ENCODE measurements at regions not wholly inside any gene's neighbourhood (a gene's known extent, or its start where the extent isn't known, plus 50 kb on each side); places are given as distances from the start of the nearest gene placed in this dataset.
A peak's percentile ranks its signal among the peaks of the same experiment; 100 is the strongest.
"Not testable (repeated sequence)": the region's sequence is repeated elsewhere in the genome, so short reads cannot be mapped to it uniquely, and the experiment has no call there.

DNA sequence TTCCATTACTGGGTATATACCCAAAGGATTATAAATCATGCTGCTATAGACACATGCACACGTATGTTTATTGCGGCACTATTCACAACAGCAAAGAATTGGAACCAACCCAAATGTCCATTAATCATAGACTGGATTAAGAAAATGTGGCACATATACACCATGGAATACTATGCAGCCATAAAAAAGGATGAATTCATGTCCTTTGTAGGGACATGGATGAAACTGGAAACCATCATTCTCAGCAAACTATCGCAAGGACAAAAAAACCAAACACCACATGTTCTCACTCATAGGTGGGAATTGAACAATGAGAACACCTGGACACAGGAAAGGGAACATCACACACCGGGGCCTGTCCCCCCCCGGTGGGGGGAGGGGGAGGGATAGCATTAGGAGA lies 363.7 kb upstream of the FMR1 start:
- H3K27ac ChIP-seq (ENCODE audit: low read depth, low read length); H3K9me3 ChIP-seq (ENCODE audit: low read length); H3K4me3 ChIP-seq (ENCODE audit: low read length); H3K4me3 Mint-ChIP-seq; DNase-seq; H3K36me3 Mint-ChIP-seq; H3K4me1 Mint-ChIP-seq; CTCF ChIA-PET; H3K27me3 ChIP-seq (ENCODE audit: insufficient read depth, low read length, poor library complexity, severe bottlenecking); H3K9me3 Mint-ChIP-seq; H3K4me1 ChIP-seq (ENCODE audit: insufficient read depth, low read length); H3K27ac Mint-ChIP-seq; H3K36me3 ChIP-seq (ENCODE audit: insufficient read depth, low read length); H3K27me3 Mint-ChIP-seq; POLR2A ChIA-PET: not testable (repeated sequence)

GRCh38 chrX:147550217-147550616 lies 361.5 kb upstream of the FMR1 start:
- Mint-ChIP-seq H3K9me3 (peaks cover 0 to 3% (median 0%) of the 10 kb centered on the region in 5 donors), H3K4me3 (no peak overlapping the region), H3K4me1 (no peaks in the 10 kb centered on the region), H3K27ac (no peak overlapping the region), H3K27me3 (no peaks in the 10 kb centered on the region), H3K36me3 (no peaks in the 10 kb centered on the region)
- CTCF ChIA-PET = no interaction called here
- no peak overlapping the region for H3K27ac ChIP-seq (ENCODE audit: low read depth, low read length)
- DNase-seq = no peak
- POLR2A ChIA-PET = no interaction called here
- H3K9me3 ChIP-seq (ENCODE audit: low read length) = no peaks in the 10 kb centered on the region
- no peaks in the 10 kb centered on the region for H3K4me1 ChIP-seq (ENCODE audit: insufficient read depth, low read length)
- no peaks in the 10 kb centered on the region for H3K27me3 ChIP-seq (ENCODE audit: insufficient read depth, low read length, poor library complexity, severe bottlenecking)
- no peak overlapping the region for H3K4me3 ChIP-seq (ENCODE audit: low read length)
- no peaks in the 10 kb centered on the region for H3K36me3 ChIP-seq (ENCODE audit: insufficient read depth, low read length)

DNA sequence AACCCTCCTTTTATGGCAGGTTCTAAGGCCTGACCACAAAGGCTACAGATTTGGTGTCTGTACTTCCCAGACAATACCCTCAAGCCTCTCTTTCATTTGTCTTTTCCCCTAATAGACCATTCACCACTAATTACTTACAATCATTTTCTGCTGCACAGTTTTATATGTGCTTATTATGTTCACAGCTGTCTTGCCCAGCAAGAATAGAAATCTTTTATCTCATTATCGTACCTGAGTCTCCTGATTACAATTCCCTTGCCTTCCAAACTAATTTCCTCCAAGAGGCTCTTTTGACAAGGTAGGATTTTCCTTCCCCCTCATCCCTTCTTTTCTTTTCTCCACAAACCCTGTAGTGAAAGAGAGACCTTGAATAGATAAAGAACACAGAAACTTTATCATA lies 352.5 kb upstream of the FMR1 start:
- POLR2A ChIA-PET = no interaction called here
- Mint-ChIP-seq H3K36me3 (no peaks in the 10 kb centered on the region), H3K4me3 (no peak overlapping the region), H3K4me1 (no peaks in the 10 kb centered on the region), H3K27me3 (no peaks in the 10 kb centered on the region), H3K9me3 (no peaks in the 10 kb centered on the region), H3K27ac (no peak overlapping the region)
- Histone ChIP-seq H3K9me3 (ENCODE audit: low read length) (no peaks in the 10 kb centered on the region), H3K27ac (ENCODE audit: low read depth, low read length) (no peak overlapping the region), H3K36me3 (ENCODE audit: insufficient read depth, low read length) (no peaks in the 10 kb centered on the region), H3K4me3 (ENCODE audit: low read length) (no peak overlapping the region), H3K27me3 (ENCODE audit: insufficient read depth, low read length, poor library complexity, severe bottlenecking) (no peaks in the 10 kb centered on the region), H3K4me1 (ENCODE audit: insufficient read depth, low read length) (no peaks in the 10 kb centered on the region)
- DNase-seq = no peak
- CTCF ChIA-PET = no interaction called here

DNA sequence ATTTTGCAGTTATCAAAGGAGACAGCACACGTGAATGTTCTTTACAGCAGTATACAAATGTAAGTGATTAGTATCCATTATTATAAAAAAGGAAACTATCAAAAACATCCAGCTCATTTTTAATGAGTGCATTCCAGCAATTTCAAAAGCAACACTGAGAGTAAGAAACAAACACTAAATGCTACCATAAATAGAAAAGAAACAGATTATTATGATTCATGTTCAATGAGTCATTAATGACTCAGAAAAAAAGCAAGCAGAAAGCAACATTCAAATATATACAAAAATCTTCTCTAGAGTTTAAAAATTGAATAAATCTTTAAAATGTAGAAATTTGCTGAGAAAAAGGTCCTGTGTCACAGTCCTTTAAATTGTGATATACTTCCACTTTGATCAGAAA lies 346.5 kb upstream of the FMR1 start:
- peaks cover 0 to 5% of the 10 kb centered on the region in 2 donors for H3K27me3 Mint-ChIP-seq
- H3K4me3 ChIP-seq (ENCODE audit: low read length) = no peak overlapping the region
- H3K27me3 ChIP-seq (ENCODE audit: insufficient read depth, low read length, poor library complexity, severe bottlenecking) = no peaks in the 10 kb centered on the region
- no peaks in the 10 kb centered on the region for H3K36me3 Mint-ChIP-seq
- no peaks in the 10 kb centered on the region for H3K4me1 Mint-ChIP-seq
- no peaks in the 10 kb centered on the region for H3K4me1 ChIP-seq (ENCODE audit: insufficient read depth, low read length)
- H3K9me3 Mint-ChIP-seq = peaks cover 0 to 2% (median 0%) of the 10 kb centered on the region in 5 donors
- no peaks in the 10 kb centered on the region for H3K36me3 ChIP-seq (ENCODE audit: insufficient read depth, low read length)
- no peak overlapping the region for H3K27ac Mint-ChIP-seq
- DNase-seq = no peak
- ChIA-PET POLR2A (no interaction called here), CTCF (no interaction called here)
- no peaks in the 10 kb centered on the region for H3K9me3 ChIP-seq (ENCODE audit: low read length)
- H3K4me3 Mint-ChIP-seq = no peak overlapping the region
- no peak overlapping the region for H3K27ac ChIP-seq (ENCODE audit: low read depth, low read length)

GRCh38 chrX:147570483-147570882 lies 341.2 kb upstream of the FMR1 start:
- POLR2A ChIA-PET = no interaction called here
- no peaks in the 10 kb centered on the region for H3K27me3 ChIP-seq (ENCODE audit: insufficient read depth, low read length, poor library complexity, severe bottlenecking)
- no peaks in the 10 kb centered on the region for H3K36me3 Mint-ChIP-seq
- H3K4me3 Mint-ChIP-seq = no peak overlapping the region
- no peaks in the 10 kb centered on the region for H3K36me3 ChIP-seq (ENCODE audit: insufficient read depth, low read length)
- peaks cover 0 to 2% (median 0%) of the 10 kb centered on the region in 5 donors for H3K9me3 Mint-ChIP-seq
- H3K9me3 ChIP-seq (ENCODE audit: low read length) = no peaks in the 10 kb centered on the region
- CTCF ChIA-PET = no interaction called here
- no peak for DNase-seq
- no peak overlapping the region for H3K4me3 ChIP-seq (ENCODE audit: low read length)
- H3K27me3 Mint-ChIP-seq = peaks cover 0 to 8% of the 10 kb centered on the region in 2 donors
- no peaks in the 10 kb centered on the region for H3K4me1 ChIP-seq (ENCODE audit: insufficient read depth, low read length)
- H3K4me1 Mint-ChIP-seq = no peaks in the 10 kb centered on the region
- no peak overlapping the region for H3K27ac Mint-ChIP-seq
- H3K27ac ChIP-seq (ENCODE audit: low read depth, low read length) = no peak overlapping the region

DNA sequence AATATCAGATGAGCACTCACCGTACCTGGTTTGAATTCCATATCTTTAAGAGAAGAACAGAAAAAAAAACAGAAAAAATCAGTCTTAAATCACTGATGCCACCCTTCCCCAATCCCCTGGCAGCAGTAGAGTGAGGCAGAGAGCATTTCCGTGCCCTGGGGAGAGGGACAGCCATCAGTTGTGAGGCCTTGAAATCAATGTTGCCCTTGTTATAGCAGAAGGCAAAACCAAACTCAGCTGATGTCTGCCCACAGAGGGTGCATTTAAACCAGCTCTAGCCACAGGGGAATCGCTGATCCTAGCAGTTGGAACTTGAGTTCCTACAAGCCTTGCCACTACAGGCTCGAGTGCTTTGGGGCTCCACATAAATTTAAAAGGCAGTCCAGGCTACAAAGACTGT lies 338.5 kb upstream of the FMR1 start:
- Histone ChIP-seq H3K9me3 (ENCODE audit: low read length) (no peaks in the 10 kb centered on the region), H3K27ac (ENCODE audit: low read depth, low read length) (no peak overlapping the region), H3K27me3 (ENCODE audit: insufficient read depth, low read length, poor library complexity, severe bottlenecking) (no peaks in the 10 kb centered on the region), H3K4me3 (ENCODE audit: low read length) (no peak overlapping the region), H3K4me1 (ENCODE audit: insufficient read depth, low read length) (no peaks in the 10 kb centered on the region), H3K36me3 (ENCODE audit: insufficient read depth, low read length) (no peaks in the 10 kb centered on the region)
- ChIA-PET CTCF (no interaction called here), POLR2A (no interaction called here)
- H3K27ac Mint-ChIP-seq = no peak overlapping the region
- H3K4me3 Mint-ChIP-seq = no peak overlapping the region
- DNase-seq = no peak
- H3K36me3 Mint-ChIP-seq = no peaks in the 10 kb centered on the region
- peaks cover 0 to 2% (median 0%) of the 10 kb centered on the region in 5 donors for H3K9me3 Mint-ChIP-seq
- H3K4me1 Mint-ChIP-seq = no peaks in the 10 kb centered on the region
- H3K27me3 Mint-ChIP-seq = peaks cover 0 to 8% of the 10 kb centered on the region in 2 donors

- DNase-seq = no peak
- POLR2A ChIA-PET = no interaction called here
- no peaks in the 10 kb centered on the region for H3K4me1 ChIP-seq (ENCODE audit: insufficient read depth, low read length)
- Mint-ChIP-seq H3K27ac (no peak overlapping the region), H3K27me3 (no peaks in the 10 kb centered on the region), H3K9me3 (peaks cover 0 to 3% (median 0%) of the 10 kb centered on the region in 5 donors), H3K4me1 (no peaks in the 10 kb centered on the region), H3K36me3 (no peaks in the 10 kb centered on the region), H3K4me3 (no peak overlapping the region)
- H3K36me3 ChIP-seq (ENCODE audit: insufficient read depth, low read length) = no peaks in the 10 kb centered on the region
- no peaks in the 10 kb centered on the region for H3K9me3 ChIP-seq (ENCODE audit: low read length)
- CTCF ChIA-PET = no interaction called here
- no peaks in the 10 kb centered on the region for H3K27me3 ChIP-seq (ENCODE audit: insufficient read depth, low read length, poor library complexity, severe bottlenecking)
- H3K4me3 ChIP-seq (ENCODE audit: low read length) = no peak overlapping the region
- H3K27ac ChIP-seq (ENCODE audit: low read depth, low read length) = no peak overlapping the region
These were observed 309.5 kb upstream of the FMR1 start for GRCh38 chrX:147602176-147602696.

DNA sequence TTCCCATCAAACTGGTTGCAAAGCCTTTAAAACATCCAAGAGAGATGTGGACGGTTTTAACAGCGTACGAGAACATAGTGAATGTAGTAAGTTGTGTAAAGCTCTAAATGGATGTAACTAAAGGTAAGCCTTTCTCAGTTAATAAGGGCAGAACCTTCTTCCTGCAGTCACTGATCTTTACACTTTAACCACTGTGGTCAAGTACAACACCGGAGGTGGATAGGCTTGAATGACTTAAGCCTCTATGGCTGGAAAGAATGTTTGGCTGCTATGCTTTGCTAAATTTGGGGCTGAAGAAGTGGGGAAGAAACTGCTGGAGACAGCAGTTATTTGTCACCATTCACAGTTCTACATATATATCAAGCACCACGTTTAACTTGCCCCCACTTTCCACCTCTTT lies 285.1 kb upstream of the FMR1 start:
- no peak overlapping the region for H3K4me3 Mint-ChIP-seq
- H3K27ac Mint-ChIP-seq = peak overlapping the region in 1 of 8 donors; percentile 61
- Histone ChIP-seq H3K36me3 (ENCODE audit: insufficient read depth, low read length) (no peaks in the 10 kb centered on the region), H3K9me3 (ENCODE audit: low read length) (no peaks in the 10 kb centered on the region), H3K4me3 (ENCODE audit: low read length) (no peak overlapping the region), H3K4me1 (ENCODE audit: insufficient read depth, low read length) (no peaks in the 10 kb centered on the region), H3K27me3 (ENCODE audit: insufficient read depth, low read length, poor library complexity, severe bottlenecking) (no peaks in the 10 kb centered on the region), H3K27ac (ENCODE audit: low read depth, low read length) (no peak overlapping the region)
- no peaks in the 10 kb centered on the region for H3K36me3 Mint-ChIP-seq
- ChIA-PET POLR2A (interaction anchor here (0.7 kb wide), 1 partner anchor 161 kb away, joined by 3 read pairs; no protein-coding TSS in a partner anchor), CTCF (no interaction called here)
- H3K9me3 Mint-ChIP-seq = no peaks in the 10 kb centered on the region
- no peaks in the 10 kb centered on the region for H3K4me1 Mint-ChIP-seq
- no peak for DNase-seq
- H3K27me3 Mint-ChIP-seq = no peaks in the 10 kb centered on the region

- H3K36me3 ChIP-seq (ENCODE audit: insufficient read depth, low read length) = no peaks in the 10 kb centered on the region
- H3K4me1 ChIP-seq (ENCODE audit: insufficient read depth, low read length) = no peaks in the 10 kb centered on the region
- H3K4me1 Mint-ChIP-seq = no peaks in the 10 kb centered on the region
- no peak overlapping the region for H3K27ac ChIP-seq (ENCODE audit: low read depth, low read length)
- CTCF ChIA-PET = no interaction called here
- H3K4me3 ChIP-seq (ENCODE audit: low read length) = no peak overlapping the region
- no peak overlapping the region for H3K27ac Mint-ChIP-seq
- POLR2A ChIA-PET = no interaction called here
- no peaks in the 10 kb centered on the region for H3K36me3 Mint-ChIP-seq
- no peak overlapping the region for H3K4me3 Mint-ChIP-seq
- peaks cover 0 to 3% (median 0%) of the 10 kb centered on the region in 5 donors for H3K9me3 Mint-ChIP-seq
- DNase-seq = no peak
- H3K27me3 ChIP-seq (ENCODE audit: insufficient read depth, low read length, poor library complexity, severe bottlenecking) = no peaks in the 10 kb centered on the region
- no peaks in the 10 kb centered on the region for H3K9me3 ChIP-seq (ENCODE audit: low read length)
- H3K27me3 Mint-ChIP-seq = peaks cover 0 to 1% of the 10 kb centered on the region in 2 donors
These were observed 276.5 kb upstream of the FMR1 start for GRCh38 chrX:147635186-147635585.

Data from CD8-positive, alpha-beta memory T cell (primary cell).